ENCODE measurements at regions not wholly inside any gene's neighbourhood (a gene's known extent, or its start where the extent isn't known, plus 50 kb on each side); places are given as distances from the start of the nearest gene placed in this dataset.

- TF ChIP-seq, protein P1, sequence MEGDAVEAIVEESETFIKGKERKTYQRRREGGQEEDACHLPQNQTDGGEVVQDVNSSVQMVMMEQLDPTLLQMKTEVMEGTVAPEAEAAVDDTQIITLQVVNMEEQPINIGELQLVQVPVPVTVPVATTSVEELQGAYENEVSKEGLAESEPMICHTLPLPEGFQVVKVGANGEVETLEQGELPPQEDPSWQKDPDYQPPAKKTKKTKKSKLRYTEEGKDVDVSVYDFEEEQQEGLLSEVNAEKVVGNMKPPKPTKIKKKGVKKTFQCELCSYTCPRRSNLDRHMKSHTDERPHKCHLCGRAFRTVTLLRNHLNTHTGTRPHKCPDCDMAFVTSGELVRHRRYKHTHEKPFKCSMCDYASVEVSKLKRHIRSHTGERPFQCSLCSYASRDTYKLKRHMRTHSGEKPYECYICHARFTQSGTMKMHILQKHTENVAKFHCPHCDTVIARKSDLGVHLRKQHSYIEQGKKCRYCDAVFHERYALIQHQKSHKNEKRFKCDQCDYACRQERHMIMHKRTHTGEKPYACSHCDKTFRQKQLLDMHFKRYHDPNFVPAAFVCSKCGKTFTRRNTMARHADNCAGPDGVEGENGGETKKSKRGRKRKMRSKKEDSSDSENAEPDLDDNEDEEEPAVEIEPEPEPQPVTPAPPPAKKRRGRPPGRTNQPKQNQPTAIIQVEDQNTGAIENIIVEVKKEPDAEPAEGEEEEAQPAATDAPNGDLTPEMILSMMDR (IDR thresholded peaks at IDR 0.05) = no peak
- TF ChIP-seq POLR2A (IDR thresholded peaks at IDR 0.05) = no peak
Measured at GRCh38 chr5:8320244-8320643, 451.3 kb downstream of the MTRR start.
